Colonic mucosa (tissue), 4 donors: ENCODE measurements at regions not wholly inside any gene's neighbourhood (a gene's known extent, or its start where the extent isn't known, plus 50 kb on each side); places are given as distances from the start of the nearest gene placed in this dataset.
"Not testable (repeated sequence)": the region's sequence is repeated elsewhere in the genome, so short reads cannot be mapped to it uniquely, and the experiment has no call there.

Source experiments
- DNase-seq: peaks from one replicate; pipeline ENCODE4 v3.0.0-alpha.2; 2020
- H3K27ac ChIP-seq: fragments of 200-600 bp; one replicate; pipeline ENCODE4 v1.8.0; 2021
- H3K27me3 ChIP-seq: fragments of 200-600 bp; one replicate; pipeline ENCODE4 v1.8.0; 2021
- H3K36me3 ChIP-seq: fragments of 200-600 bp; one replicate; pipeline ENCODE4 v1.8.0; 2021
- H3K4me1 ChIP-seq: fragments of 200-600 bp; one replicate; pipeline ENCODE4 v1.8.0; 2021; ENCODE audit warnings: mild to moderate bottlenecking
- H3K4me3 ChIP-seq: fragments of 200-600 bp; one replicate; pipeline ENCODE4 v1.8.0; 2021
- H3K9ac ChIP-seq, 2 donors: one replicate each; pipeline ENCODE4 v1.7.0; 2013; ENCODE audit warnings: control low read depth in 2 of 2, low read depth in 2 of 2, low read length in 2 of 2
- H3K9me3 ChIP-seq: fragments of 200-600 bp; one replicate; pipeline ENCODE4 v1.8.0; 2021
- intact Hi-C: fragments of 100-400 bp; cut with DNase I; formaldehyde crosslinking; loops from one replicate; pipeline ENCODE4 v1.14.1; 2022
- TF ChIP-seq, protein P1 (sequence below): fragments of 200-600 bp; IDR thresholded peaks from one replicate; pipeline ENCODE4 v1.8.0; 2022; ENCODE audit warnings: antibody characterized with exemption, mild to moderate bottlenecking
- donor health status: healthy.
- donor health status: DM: no; HTN: no; CAD: no.
- donor health status: DM: no; HTN: no; CAD: no.

DNA sequence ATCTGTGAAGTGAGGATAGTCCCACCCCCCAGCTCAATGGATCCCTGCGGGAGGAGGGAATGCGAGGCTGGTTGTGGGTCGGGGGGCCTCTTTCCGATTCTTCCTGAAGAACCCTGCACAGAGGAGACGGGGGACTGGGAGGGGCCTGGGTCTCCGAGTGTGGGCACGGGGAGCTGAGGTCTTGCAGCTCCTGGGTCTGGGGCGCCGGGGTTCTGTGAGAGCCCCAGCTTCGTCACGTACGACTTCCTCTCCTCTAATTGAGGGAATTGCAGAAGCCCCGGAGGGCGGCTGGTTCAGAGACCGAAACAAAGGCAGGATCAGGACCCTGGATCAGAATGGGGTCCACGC is 66.6 kb downstream of the DIO3 start:
- H3K27me3 ChIP-seq: no peaks in the 10 kb centered on the region
- H3K4me3 ChIP-seq: no peak overlapping the region
- no peak for DNase-seq
- TF ChIP-seq, protein P1, sequence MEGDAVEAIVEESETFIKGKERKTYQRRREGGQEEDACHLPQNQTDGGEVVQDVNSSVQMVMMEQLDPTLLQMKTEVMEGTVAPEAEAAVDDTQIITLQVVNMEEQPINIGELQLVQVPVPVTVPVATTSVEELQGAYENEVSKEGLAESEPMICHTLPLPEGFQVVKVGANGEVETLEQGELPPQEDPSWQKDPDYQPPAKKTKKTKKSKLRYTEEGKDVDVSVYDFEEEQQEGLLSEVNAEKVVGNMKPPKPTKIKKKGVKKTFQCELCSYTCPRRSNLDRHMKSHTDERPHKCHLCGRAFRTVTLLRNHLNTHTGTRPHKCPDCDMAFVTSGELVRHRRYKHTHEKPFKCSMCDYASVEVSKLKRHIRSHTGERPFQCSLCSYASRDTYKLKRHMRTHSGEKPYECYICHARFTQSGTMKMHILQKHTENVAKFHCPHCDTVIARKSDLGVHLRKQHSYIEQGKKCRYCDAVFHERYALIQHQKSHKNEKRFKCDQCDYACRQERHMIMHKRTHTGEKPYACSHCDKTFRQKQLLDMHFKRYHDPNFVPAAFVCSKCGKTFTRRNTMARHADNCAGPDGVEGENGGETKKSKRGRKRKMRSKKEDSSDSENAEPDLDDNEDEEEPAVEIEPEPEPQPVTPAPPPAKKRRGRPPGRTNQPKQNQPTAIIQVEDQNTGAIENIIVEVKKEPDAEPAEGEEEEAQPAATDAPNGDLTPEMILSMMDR: no peak
- intact Hi-C loops: loop anchor here (2.0 to 5.0 kb wide), 3 partner anchors 446 to 1241 kb away; no protein-coding TSS in a partner anchor
- no peak overlapping the region for H3K9ac ChIP-seq
- no peaks in the 10 kb centered on the region for H3K36me3 ChIP-seq
- no peak overlapping the region for H3K27ac ChIP-seq
- H3K4me1 ChIP-seq: peaks cover 8% of the 10 kb centered on the region
- no peaks in the 10 kb centered on the region for H3K9me3 ChIP-seq

DNA sequence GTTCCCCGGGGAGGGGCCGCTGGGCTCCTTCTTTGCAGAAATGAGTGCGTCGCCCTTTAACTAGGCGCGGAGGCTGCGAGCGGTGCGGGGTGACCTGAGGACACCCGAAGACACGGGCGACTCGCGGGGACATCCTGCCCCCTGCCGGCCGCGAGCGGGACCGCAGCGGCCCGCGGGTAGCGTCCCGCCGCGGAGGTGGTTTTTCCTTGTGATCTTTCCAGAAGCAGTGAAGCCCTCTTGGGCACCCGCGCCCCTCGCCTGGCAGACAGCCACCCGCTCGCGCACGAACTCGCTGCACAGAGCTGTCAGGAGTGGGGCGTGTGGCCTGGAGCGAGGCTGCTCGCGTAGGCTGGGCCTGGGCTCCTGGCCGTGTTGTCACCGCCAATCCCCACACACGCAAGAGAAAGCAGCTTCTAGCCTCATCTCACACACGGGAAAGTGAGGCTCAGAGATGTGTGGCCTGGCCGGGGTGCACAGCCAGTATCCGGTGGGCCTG is 67.2 kb downstream of the DIO3 start:
- H3K9me3 ChIP-seq: no peaks in the 10 kb centered on the region
- H3K27me3 ChIP-seq: no peaks in the 10 kb centered on the region
- H3K36me3 ChIP-seq: no peaks in the 10 kb centered on the region
- DNase-seq: peak; percentile 73
- intact Hi-C loops: loop anchor here (5.0 kb wide), 2 partner anchors 446 to 1241 kb away; no protein-coding TSS in a partner anchor
- peaks cover 8% of the 10 kb centered on the region for H3K4me1 ChIP-seq
- H3K27ac ChIP-seq: no peak overlapping the region
- no peak overlapping the region for H3K4me3 ChIP-seq
- TF ChIP-seq, protein P1: peak; percentile 100
- H3K9ac ChIP-seq: peak overlapping the region in 1 of 2 donors; percentile 33

DNA sequence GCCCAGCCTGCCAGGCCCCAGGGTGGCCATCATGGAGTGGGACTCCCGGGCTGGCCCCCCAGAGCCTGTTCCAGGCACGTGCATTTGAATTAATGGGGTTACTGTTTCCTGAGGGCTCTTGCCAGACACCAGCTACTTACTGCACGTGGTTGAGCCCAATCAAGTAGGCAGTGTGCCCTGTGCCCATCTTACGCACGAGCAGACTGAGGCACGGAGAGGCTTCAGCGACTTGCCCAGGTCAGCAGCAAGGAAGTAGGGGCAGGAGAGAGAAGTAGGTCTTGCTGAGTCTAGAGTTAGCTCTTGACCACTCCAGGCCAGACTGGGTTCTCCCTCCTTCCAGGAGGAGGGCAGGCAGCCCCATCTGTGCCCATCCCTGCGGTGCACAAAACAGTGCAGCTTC is 67.7 kb downstream of the DIO3 start:
- Histone ChIP-seq H3K4me3 (no peak overlapping the region), H3K4me1 (peaks cover 8% of the 10 kb centered on the region), H3K27ac (no peak overlapping the region), H3K9ac (peak overlapping the region in 1 of 2 donors; percentile 33), H3K36me3 (no peaks in the 10 kb centered on the region), H3K9me3 (no peaks in the 10 kb centered on the region), H3K27me3 (no peaks in the 10 kb centered on the region)
- TF ChIP-seq, protein P1: no peak
- no peak for DNase-seq
- intact Hi-C loops: loop anchor here (5.0 kb wide), 2 partner anchors 447 to 1242 kb away; no protein-coding TSS in a partner anchor

DNA sequence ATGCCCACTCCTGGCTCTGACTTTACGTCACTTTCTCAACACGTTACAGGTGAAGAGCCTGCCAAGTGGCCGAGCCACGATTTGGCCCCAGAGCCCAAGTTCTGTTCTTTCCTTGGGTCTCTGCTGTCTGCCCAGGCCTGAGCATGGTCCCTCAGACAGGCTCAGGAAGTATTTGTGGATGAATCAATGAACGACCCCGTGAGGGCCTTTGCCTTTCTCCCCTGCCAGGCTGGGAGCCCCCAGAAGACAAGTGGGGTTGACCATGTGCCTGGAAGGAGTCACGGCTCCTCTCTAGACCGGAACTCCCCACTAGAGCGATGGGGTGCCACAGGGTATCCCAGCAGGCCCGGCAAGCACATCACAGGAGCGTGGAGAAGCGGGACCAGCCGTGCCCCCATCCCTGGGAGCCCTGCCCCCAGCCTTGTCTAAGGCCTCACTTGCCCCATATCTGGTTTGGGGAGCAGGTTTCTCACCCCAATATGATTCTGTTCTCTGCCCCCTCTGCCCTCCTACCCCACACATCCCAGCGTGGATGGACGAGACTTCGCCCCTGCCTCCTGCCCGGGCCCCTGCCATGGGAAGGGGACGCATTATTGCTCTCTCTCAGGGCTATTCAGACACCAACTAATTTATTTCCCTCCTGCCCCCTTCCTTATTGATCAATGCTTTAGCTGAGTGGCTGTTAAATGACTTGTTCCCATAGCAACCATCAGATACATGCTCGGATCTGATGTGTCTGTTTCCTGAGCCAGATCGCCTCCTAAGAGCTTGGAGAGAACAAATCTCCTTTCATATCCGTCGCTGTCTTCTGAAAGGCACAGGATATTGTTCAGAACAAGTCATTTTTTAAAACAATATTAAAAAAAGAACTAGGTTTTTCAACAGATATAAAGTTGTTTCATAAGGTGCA is 69.0 kb downstream of the DIO3 start:
- no peak for DNase-seq
- Histone ChIP-seq H3K9ac (no peak overlapping the region), H3K27me3 (no peaks in the 10 kb centered on the region), H3K4me1 (peaks cover 8% of the 10 kb centered on the region), H3K27ac (no peak overlapping the region), H3K36me3 (no peaks in the 10 kb centered on the region), H3K9me3 (no peaks in the 10 kb centered on the region), H3K4me3 (no peak overlapping the region)
- intact Hi-C loops: loop anchor here (10.0 kb wide), 1 partner anchor 926 kb away; no protein-coding TSS in a partner anchor
- TF ChIP-seq, protein P1: no peak

DNA sequence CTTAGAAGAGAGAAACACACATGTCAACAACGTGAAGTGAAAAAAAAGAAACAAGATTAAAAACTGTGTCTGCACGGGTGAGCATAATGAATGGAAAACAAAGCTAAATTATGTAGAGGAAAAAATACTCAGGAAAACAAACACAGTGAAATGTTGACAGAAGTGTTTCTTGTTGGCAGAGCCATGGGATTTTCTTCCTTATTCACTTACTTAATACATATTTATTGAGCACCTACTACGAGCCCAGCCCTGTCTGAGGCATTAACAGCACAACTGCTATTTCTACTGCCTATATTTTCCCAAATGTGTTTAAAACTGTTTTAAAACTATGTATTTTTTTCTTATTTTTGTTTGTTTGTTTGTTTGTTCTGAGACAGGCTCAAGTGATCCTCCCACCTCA is 69.9 kb downstream of the DIO3 start:
- H3K27me3 ChIP-seq: no peaks in the 10 kb centered on the region
- TF ChIP-seq, protein P1: no peak
- peaks cover 8% of the 10 kb centered on the region for H3K4me1 ChIP-seq
- no peak overlapping the region for H3K4me3 ChIP-seq
- H3K27ac ChIP-seq: no peak overlapping the region
- intact Hi-C loops: loop anchor here (10.0 kb wide), 1 partner anchor 926 kb away; no protein-coding TSS in a partner anchor
- H3K36me3 ChIP-seq: no peaks in the 10 kb centered on the region
- no peak overlapping the region for H3K9ac ChIP-seq
- H3K9me3 ChIP-seq: no peaks in the 10 kb centered on the region
- DNase-seq: no peak

DNA sequence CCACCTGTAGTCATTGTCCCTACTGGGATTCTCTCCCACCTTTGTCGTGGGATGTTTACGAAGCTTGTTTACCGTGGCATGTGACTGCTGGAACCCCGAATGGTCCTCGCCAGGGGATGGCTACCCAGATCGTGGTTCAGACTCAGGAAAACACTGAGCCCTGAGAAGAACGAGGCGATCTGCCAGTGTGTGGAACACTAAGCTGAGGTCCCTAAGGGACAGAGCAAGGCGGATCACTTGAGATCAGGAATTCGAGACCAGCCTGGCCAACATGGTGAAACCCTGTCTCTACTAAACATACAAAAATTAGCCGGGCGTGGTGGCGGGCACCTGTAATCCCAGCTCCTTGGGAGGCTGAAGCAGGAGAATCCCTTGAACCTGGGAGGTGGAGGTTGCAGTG is 70.7 kb downstream of the DIO3 start:
- H3K27me3 ChIP-seq, H3K4me1 ChIP-seq, H3K4me3 ChIP-seq, H3K9me3 ChIP-seq, H3K9ac ChIP-seq, DNase-seq, H3K36me3 ChIP-seq, H3K27ac ChIP-seq: not testable (repeated sequence)
- intact Hi-C loops: loop anchor here (10.0 kb wide), 1 partner anchor 927 kb away; no protein-coding TSS in a partner anchor
